22Rv1 (cell line): ENCODE measurements at regions not wholly inside any gene's neighbourhood (a gene's known extent, or its start where the extent isn't known, plus 50 kb on each side); places are given as distances from the start of the nearest gene placed in this dataset.

Source experiments
- ZFX ChIP-seq: fragments of 450-650 bp; IDR thresholded peaks from 2 replicates; pipeline ENCODE4 v1.6.1; 2017; ENCODE audit warnings: antibody characterized with exemption, borderline replicate concordance
- TF ChIP-seq, protein P1 (sequence below): fragments of 450-650 bp; IDR thresholded peaks from 2 replicates; pipeline ENCODE4 v1.5.1; 2017; ENCODE audit warnings: mild to moderate bottlenecking

DNA sequence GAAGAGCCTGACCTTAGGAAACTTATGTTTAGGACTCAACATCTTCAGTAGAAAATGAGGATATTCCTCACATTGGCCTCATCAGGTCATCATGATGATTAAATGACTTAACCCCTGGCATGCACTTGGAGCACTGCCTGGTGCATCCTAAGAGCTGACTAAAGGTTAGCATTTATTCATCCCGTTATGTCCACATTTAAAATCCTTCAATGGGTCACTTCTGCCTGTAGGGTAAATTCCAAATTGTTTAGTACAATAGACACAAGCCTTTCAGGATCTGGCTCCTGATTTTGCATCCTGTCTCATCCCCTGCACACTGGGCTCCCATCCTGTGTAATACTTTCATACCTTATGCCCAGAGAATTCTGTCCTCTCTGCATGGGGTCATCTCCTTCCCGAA is 195.2 kb upstream of the MCTP2 start:
- TF ChIP-seq, protein P1, sequence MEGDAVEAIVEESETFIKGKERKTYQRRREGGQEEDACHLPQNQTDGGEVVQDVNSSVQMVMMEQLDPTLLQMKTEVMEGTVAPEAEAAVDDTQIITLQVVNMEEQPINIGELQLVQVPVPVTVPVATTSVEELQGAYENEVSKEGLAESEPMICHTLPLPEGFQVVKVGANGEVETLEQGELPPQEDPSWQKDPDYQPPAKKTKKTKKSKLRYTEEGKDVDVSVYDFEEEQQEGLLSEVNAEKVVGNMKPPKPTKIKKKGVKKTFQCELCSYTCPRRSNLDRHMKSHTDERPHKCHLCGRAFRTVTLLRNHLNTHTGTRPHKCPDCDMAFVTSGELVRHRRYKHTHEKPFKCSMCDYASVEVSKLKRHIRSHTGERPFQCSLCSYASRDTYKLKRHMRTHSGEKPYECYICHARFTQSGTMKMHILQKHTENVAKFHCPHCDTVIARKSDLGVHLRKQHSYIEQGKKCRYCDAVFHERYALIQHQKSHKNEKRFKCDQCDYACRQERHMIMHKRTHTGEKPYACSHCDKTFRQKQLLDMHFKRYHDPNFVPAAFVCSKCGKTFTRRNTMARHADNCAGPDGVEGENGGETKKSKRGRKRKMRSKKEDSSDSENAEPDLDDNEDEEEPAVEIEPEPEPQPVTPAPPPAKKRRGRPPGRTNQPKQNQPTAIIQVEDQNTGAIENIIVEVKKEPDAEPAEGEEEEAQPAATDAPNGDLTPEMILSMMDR, result no peak
- TF ChIP-seq ZFX, result no peak
